ENCODE measurements at regions not wholly inside any gene's neighbourhood (a gene's known extent, or its start where the extent isn't known, plus 50 kb on each side); places are given as distances from the start of the nearest gene placed in this dataset.

GRCh38 chr12:4088451-4088850, 185.1 kb upstream of the CCND2 start:
- no peak for TF ChIP-seq CTCF (IDR thresholded peaks at IDR 0.05)
- no peak for TF ChIP-seq POLR2A (IDR thresholded peaks at IDR 0.05)

All from breast epithelium (tissue), 3 donors.